Central memory CD8-positive, alpha-beta T cell (primary cell): ENCODE measurements at regions not wholly inside any gene's neighbourhood (a gene's known extent, or its start where the extent isn't known, plus 50 kb on each side); places are given as distances from the start of the nearest gene placed in this dataset.

Source experiments
- ATAC-seq: fragments of 150-1000 bp; cut with Tn5 transposase; replicated peaks from 2 replicates; pipeline ENCODE4 v1.10.0; 2022; ENCODE audit warnings: mild to moderate bottlenecking, moderate FRiP score, moderate number of reproducible peaks; ENCODE audit not compliant: poor library complexity, severe bottlenecking; ENCODE audit errors: extremely low read depth
- DNase-seq, 2 donors: peaks; one replicate each; pipeline ENCODE4 v3.0.0; 2021; ENCODE audit warnings: low spot score in 2 of 2
- H3K27ac Mint-ChIP-seq: one replicate; pipeline ENCODE4 v1.8.0; 2022; ENCODE audit warnings: low read depth, mild to moderate bottlenecking, moderate library complexity, mixed read lengths
- H3K27me3 Mint-ChIP-seq: one replicate; pipeline ENCODE4 v1.8.0; 2022; ENCODE audit warnings: mixed read lengths
- H3K36me3 Mint-ChIP-seq: one replicate; pipeline ENCODE4 v1.8.0; 2022; ENCODE audit warnings: mild to moderate bottlenecking, moderate library complexity, mixed read lengths; ENCODE audit not compliant: insufficient read depth
- H3K4me1 Mint-ChIP-seq: one replicate; pipeline ENCODE4 v1.8.0; 2022; ENCODE audit warnings: mixed read lengths
- H3K4me3 Mint-ChIP-seq: one replicate; pipeline ENCODE4 v1.8.0; 2022; ENCODE audit warnings: mild to moderate bottlenecking, moderate library complexity, mixed read lengths
- H3K9me3 Mint-ChIP-seq: one replicate; pipeline ENCODE4 v1.8.0; 2022; ENCODE audit warnings: mixed read lengths

- peaks cover 49% of the 10 kb centered on the region for H3K4me1 Mint-ChIP-seq
Measured at GRCh38 chr2:234328444-234328990, 168.4 kb downstream of the ARL4C start.

GRCh38 chr2:234326694-234327093 lies 170.2 kb downstream of the ARL4C start:
- Mint-ChIP-seq H3K27me3 (no peaks in the 10 kb centered on the region), H3K9me3 (no peaks in the 10 kb centered on the region), H3K27ac (peak overlapping the region; percentile 88), H3K36me3 (no peaks in the 10 kb centered on the region), H3K4me1 (peaks cover 40% of the 10 kb centered on the region), H3K4me3 (no peak overlapping the region)
- no peak for ATAC-seq
- no peak for DNase-seq

More at GRCh38 chr2:234328444-234328990, 168.4 kb downstream of the ARL4C start:
- Mint-ChIP-seq H3K27ac (peak overlapping the region; percentile 46), H3K36me3 (peaks cover 2% of the 10 kb centered on the region), H3K27me3 (no peaks in the 10 kb centered on the region), H3K4me3 (no peak overlapping the region), H3K9me3 (no peaks in the 10 kb centered on the region)
- ATAC-seq: no peak
- no peak for DNase-seq

- H3K4me1 Mint-ChIP-seq: peaks cover 44% of the 10 kb centered on the region
- no peaks in the 10 kb centered on the region for H3K27me3 Mint-ChIP-seq
- DNase-seq (no peak), ATAC-seq (no peak)
- no peaks in the 10 kb centered on the region for H3K9me3 Mint-ChIP-seq
- H3K27ac Mint-ChIP-seq: peak overlapping the region; percentile 67
- H3K4me3 Mint-ChIP-seq: no peak overlapping the region
- peaks cover 2% of the 10 kb centered on the region for H3K36me3 Mint-ChIP-seq
Measured at GRCh38 chr2:234324116-234324515, 172.8 kb downstream of the ARL4C start.

DNA sequence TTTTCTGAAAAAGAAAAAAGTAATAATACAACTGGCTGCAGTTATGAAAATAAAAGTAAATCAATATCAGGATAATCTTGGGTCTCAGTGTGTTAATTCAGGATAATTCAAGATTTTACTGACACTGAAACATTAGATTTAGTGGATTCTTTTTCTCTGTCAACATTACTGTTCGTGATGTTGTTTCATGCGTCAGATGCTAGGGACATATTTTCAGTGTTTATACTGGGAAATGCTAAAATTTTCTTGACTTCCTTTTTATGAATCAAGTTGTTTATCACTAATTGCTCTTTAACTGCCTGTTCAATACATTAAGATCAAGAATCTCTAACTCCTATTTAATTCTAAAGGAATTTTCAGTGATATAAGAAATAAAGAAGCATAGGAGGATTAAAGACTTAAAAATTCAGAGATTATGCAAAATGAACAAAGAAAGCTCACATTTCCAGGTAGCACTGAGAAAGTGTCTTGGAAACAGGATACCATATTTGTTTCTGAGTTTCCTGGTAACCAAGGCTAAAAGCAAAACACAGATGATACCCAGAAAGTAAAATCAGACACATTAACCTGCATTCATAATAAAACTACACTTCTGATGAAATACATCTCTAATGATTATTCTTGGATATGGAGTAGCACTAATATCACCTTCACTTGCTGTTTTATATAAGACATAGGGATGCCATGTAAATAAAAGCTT lies 174.0 kb downstream of the ARL4C start:
- H3K27me3 Mint-ChIP-seq: no peaks in the 10 kb centered on the region
- ATAC-seq: peak; percentile 60
- peak overlapping the region; percentile 19 for H3K27ac Mint-ChIP-seq
- H3K36me3 Mint-ChIP-seq: peaks cover 2% of the 10 kb centered on the region
- H3K4me1 Mint-ChIP-seq: peaks cover 39% of the 10 kb centered on the region
- no peaks in the 10 kb centered on the region for H3K9me3 Mint-ChIP-seq
- DNase-seq: no peak
- no peak overlapping the region for H3K4me3 Mint-ChIP-seq

DNA sequence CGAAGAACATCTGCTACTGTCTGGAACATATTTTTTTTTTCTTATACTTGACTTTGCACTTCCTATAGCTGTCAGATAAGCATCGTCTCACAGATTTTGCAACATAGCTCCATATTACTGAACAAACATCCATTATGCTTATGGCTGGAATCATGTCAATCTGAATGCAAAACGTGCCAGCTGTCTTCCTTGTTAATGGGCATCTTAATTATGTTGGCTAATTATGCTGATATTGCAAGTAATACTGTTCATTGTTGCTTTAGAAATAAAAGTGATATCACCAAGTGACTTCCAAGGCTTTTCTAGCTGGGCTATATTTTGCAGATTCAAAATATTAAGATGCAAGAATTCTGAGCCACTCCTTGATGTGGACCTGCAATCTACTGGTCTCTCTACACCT lies 176.8 kb downstream of the ARL4C start:
- H3K27ac Mint-ChIP-seq: peak overlapping the region; percentile 32
- H3K4me1 Mint-ChIP-seq: peaks cover 38% of the 10 kb centered on the region

DNA sequence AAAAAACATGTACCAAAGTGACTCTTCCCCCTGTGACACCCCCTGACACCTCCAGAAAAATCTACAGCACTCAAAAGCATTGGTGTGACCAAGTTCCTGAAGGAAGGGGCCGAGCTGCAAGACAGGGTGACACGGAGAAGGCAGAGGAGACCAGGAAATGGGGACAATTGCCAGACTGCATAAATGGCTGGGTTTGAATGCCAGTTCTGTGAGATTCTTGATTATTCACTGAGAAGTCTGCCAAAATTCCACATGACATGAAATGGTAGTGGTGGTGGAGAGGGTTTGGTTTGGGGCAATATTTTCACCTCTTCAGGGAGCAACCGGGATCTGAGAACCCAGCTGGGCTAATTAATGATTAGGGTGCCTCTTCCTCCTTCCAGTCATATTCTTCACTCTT lies 178.5 kb downstream of the ARL4C start:
- DNase-seq (no peak), ATAC-seq (no peak)
- Mint-ChIP-seq H3K27me3 (no peaks in the 10 kb centered on the region), H3K36me3 (peaks cover 2% of the 10 kb centered on the region), H3K4me1 (peaks cover 29% of the 10 kb centered on the region), H3K9me3 (no peaks in the 10 kb centered on the region), H3K27ac (peak overlapping the region; percentile 85), H3K4me3 (no peak overlapping the region)

More for the DNA sequence above, 176.8 kb downstream of the ARL4C start:
- H3K27me3 Mint-ChIP-seq: no peaks in the 10 kb centered on the region
- ATAC-seq (no peak), DNase-seq (no peak)
- H3K36me3 Mint-ChIP-seq: peaks cover 2% of the 10 kb centered on the region
- no peaks in the 10 kb centered on the region for H3K9me3 Mint-ChIP-seq
- H3K4me3 Mint-ChIP-seq: no peak overlapping the region

DNA sequence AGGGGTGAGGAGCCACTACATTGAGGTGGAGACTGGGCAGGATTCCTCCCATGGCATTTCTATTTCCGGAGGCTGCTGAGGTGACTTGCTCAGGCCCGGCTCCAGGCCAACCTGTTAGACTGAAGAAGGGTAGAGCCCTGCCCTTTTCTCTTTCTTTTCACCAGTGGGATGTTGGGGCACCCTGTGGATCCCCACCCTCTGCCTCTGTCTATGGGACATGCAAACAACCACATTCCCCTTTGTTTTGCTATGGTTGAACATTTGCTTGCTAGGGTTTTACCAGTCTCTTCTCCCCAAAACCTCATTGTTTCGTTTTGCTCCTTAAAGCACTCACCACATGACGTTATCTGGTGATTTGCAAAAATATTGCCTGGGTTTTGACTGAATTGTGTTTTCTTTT lies 183.3 kb downstream of the ARL4C start:
- Mint-ChIP-seq H3K27me3 (no peaks in the 10 kb centered on the region), H3K27ac (peak overlapping the region; percentile 77)
- ATAC-seq: no peak

DNA sequence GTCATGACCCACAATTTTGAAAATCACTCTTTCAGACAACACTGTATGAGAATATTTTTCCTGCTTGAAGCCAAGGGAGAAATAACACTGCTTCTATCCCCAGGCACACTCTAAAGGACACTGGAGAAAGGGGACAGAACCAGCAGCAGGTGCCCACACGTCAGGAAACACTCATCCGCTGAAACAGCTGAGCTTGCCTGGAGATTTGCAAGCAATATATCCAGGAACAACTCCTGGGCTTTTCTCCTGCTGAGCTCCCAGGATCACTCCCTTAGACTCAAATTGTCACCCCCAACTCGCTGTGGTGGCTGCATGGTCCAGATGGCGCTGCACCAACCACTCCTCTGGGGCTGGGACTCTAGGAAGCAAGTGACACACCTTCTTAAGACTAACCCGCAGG lies 186.7 kb downstream of the ARL4C start:
- peaks cover 20% of the 10 kb centered on the region for H3K4me1 Mint-ChIP-seq
- H3K9me3 Mint-ChIP-seq: no peaks in the 10 kb centered on the region
- H3K4me3 Mint-ChIP-seq: no peak overlapping the region

More for the DNA sequence above, 183.3 kb downstream of the ARL4C start:
- Mint-ChIP-seq H3K4me1 (peaks cover 22% of the 10 kb centered on the region), H3K4me3 (no peak overlapping the region), H3K36me3 (peaks cover 2% of the 10 kb centered on the region), H3K9me3 (no peaks in the 10 kb centered on the region)
- no peak for DNase-seq

DNA sequence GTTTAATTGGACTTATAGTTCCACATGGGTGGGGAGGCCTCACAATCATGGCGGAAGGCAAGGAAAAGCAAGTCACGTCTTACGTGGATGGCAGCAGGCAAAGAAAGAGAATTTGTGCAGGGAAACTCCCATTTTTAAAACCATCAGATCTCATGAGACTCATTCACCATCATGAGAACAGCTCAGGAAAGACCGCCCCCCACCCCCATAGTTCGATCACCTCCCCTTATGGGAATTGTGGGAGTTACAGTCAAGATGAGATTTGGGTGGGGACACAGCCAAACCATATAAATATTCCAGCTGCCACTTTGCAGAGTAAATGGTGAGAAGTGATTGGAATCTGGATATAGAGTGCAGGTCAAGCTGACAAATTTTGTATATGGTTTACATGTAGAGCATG lies 187.4 kb downstream of the ARL4C start:
- no peaks in the 10 kb centered on the region for H3K27me3 Mint-ChIP-seq
- H3K4me3 Mint-ChIP-seq: no peak overlapping the region
- no peaks in the 10 kb centered on the region for H3K9me3 Mint-ChIP-seq
- ATAC-seq: no peak
- no peak for DNase-seq
- H3K27ac Mint-ChIP-seq: no peak overlapping the region
- H3K36me3 Mint-ChIP-seq: peaks cover 2% of the 10 kb centered on the region
- peaks cover 20% of the 10 kb centered on the region for H3K4me1 Mint-ChIP-seq

More for the DNA sequence above, 186.7 kb downstream of the ARL4C start:
- no peak for DNase-seq
- no peak for ATAC-seq
- Mint-ChIP-seq H3K27ac (no peak overlapping the region), H3K36me3 (peaks cover 2% of the 10 kb centered on the region), H3K27me3 (no peaks in the 10 kb centered on the region)

- Mint-ChIP-seq H3K27me3 (no peaks in the 10 kb centered on the region), H3K36me3 (peaks cover 2% of the 10 kb centered on the region), H3K9me3 (no peaks in the 10 kb centered on the region), H3K4me1 (peaks cover 20% of the 10 kb centered on the region), H3K4me3 (peak overlapping the region; percentile 31), H3K27ac (peak overlapping the region; percentile 30)
- ATAC-seq: peak; percentile 90
- DNase-seq: peak in 1 of 2 donors; percentile 42
Measured at GRCh38 chr2:234308813-234309195, 188.1 kb downstream of the ARL4C start.

- DNase-seq (no peak), ATAC-seq (no peak)
- Mint-ChIP-seq H3K4me3 (peak overlapping the region; percentile 31), H3K27me3 (no peaks in the 10 kb centered on the region), H3K27ac (peak overlapping the region; percentile 30), H3K9me3 (no peaks in the 10 kb centered on the region), H3K36me3 (peaks cover under 1% of the 10 kb centered on the region), H3K4me1 (peaks cover 16% of the 10 kb centered on the region)
Measured at GRCh38 chr2:234308073-234308812, 188.6 kb downstream of the ARL4C start.

DNA sequence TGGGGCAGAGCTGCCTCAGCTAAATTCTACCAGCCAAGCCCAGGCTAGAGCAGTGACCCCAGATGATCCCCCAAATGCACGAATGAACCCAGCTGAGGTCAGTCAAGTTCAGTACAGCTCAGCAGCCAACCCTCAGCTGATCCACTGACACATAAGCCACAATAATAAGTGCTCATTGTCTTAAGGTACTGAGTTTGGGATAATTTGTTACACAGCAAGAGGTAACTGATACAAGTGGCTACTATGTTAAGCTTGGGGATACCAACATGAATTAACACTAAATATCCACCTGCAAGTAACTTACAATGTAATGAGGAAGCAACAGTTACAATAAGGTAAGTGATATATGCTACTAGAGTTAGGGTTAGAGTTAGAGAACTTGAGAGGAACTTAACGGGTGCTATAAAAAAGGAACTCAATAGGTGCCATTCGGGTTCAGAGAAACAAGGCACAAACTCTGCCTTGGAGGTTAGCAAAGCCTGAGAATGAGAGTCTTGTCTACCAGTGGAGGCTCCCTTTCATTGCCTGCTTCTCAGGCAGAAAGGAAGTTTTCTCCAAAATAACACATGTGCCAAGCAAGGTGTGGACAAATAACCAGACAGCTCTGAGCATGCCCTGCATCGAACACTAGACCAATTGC lies 189.4 kb downstream of the ARL4C start:
- DNase-seq: no peak

More for the DNA sequence above, 189.4 kb downstream of the ARL4C start:
- no peaks in the 10 kb centered on the region for H3K27me3 Mint-ChIP-seq
- no peaks in the 10 kb centered on the region for H3K9me3 Mint-ChIP-seq
- H3K36me3 Mint-ChIP-seq: no peaks in the 10 kb centered on the region
- ATAC-seq: no peak
- no peak overlapping the region for H3K4me3 Mint-ChIP-seq
- no peak overlapping the region for H3K27ac Mint-ChIP-seq
- H3K4me1 Mint-ChIP-seq: peaks cover 20% of the 10 kb centered on the region
